HCT116 (cell line): ENCODE measurements at regions not wholly inside any gene's neighbourhood (a gene's known extent, or its start where the extent isn't known, plus 50 kb on each side); places are given as distances from the start of the nearest gene placed in this dataset.

Experiments used
- EZH2 ChIP-seq: fragments of 200-600 bp; sonication (generic); IDR thresholded peaks from 2 replicates; pipeline ENCODE4 v1.6.1; 2017; ENCODE audit warnings: antibody characterized with exemption, mixed run types
- POLR2A ChIP-seq: IDR thresholded peaks from 2 replicates; pipeline ENCODE4 v1.7.0; 2011; ENCODE audit warnings: borderline replicate concordance; ENCODE audit not compliant: insufficient read depth, insufficient read length; ENCODE audit errors: extremely low read depth
- POLR2AphosphoS5 ChIP-seq: IDR thresholded peaks from 2 replicates; pipeline ENCODE4 v1.6.1; 2011; ENCODE audit warnings: mild to moderate bottlenecking, low read depth, low read length, moderate library complexity
- REST ChIP-seq: IDR thresholded peaks from 2 replicates; pipeline ENCODE4 v1.6.1; 2012; ENCODE audit warnings: low read depth
- SIN3A ChIP-seq: IDR thresholded peaks from 2 replicates; pipeline ENCODE4 v1.6.1; 2012; ENCODE audit warnings: low read depth
- SP1 ChIP-seq: IDR thresholded peaks from 2 replicates; pipeline ENCODE4 v1.6.1; 2012; ENCODE audit warnings: low read depth
- YY1 ChIP-seq: IDR thresholded peaks from 2 replicates; pipeline ENCODE4 v1.6.1; 2011; ENCODE audit warnings: low read length, low read depth, moderate library complexity, mild to moderate bottlenecking; ENCODE audit not compliant: insufficient replicate concordance; ENCODE audit errors: extremely low read depth
- ZNF274 ChIP-seq: fragments of 200-500 bp; sonication (Bioruptor generic); IDR thresholded peaks from 2 replicates; pipeline ENCODE4 v1.6.1; 2014; ENCODE audit warnings: mild to moderate bottlenecking, low read depth, low read length, inconsistent platforms
- TF ChIP-seq, protein P1 (sequence below), 3 experiments: fragments of 200-600 bp in 1 of 3; sonication (generic) in 1 of 3; IDR thresholded peaks in 2 of 3; conservative IDR thresholded peaks in 1 of 3; 2 replicates each; pipeline ENCODE4 v1.5.1; 2012 to 2017; ENCODE audit warnings: low read depth in 2 of 3, low read length in 2 of 3, antibody characterized with exemption in 1 of 3, borderline replicate concordance in 1 of 3, control low read depth in 1 of 3, mild to moderate bottlenecking in 1 of 3, mixed read lengths in 1 of 3, mixed run types in 1 of 3, moderate library complexity in 1 of 3; ENCODE audit not compliant: insufficient read depth in 1 of 3

GRCh38 chr2:125259451-125259850, 1234.4 kb downstream of the CNTNAP5 start:
- TF ChIP-seq, protein P1, sequence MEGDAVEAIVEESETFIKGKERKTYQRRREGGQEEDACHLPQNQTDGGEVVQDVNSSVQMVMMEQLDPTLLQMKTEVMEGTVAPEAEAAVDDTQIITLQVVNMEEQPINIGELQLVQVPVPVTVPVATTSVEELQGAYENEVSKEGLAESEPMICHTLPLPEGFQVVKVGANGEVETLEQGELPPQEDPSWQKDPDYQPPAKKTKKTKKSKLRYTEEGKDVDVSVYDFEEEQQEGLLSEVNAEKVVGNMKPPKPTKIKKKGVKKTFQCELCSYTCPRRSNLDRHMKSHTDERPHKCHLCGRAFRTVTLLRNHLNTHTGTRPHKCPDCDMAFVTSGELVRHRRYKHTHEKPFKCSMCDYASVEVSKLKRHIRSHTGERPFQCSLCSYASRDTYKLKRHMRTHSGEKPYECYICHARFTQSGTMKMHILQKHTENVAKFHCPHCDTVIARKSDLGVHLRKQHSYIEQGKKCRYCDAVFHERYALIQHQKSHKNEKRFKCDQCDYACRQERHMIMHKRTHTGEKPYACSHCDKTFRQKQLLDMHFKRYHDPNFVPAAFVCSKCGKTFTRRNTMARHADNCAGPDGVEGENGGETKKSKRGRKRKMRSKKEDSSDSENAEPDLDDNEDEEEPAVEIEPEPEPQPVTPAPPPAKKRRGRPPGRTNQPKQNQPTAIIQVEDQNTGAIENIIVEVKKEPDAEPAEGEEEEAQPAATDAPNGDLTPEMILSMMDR (IDR thresholded peaks at IDR 0.05 in 2 of 3, conservative IDR thresholded peaks at IDR 0.05 in 1 of 3; ENCODE audit: borderline replicate concordance in 1 of 3, insufficient read depth in 1 of 3, low read depth in 2 of 3, low read length in 2 of 3) = no peak
- no peak for TF ChIP-seq POLR2A
- TF ChIP-seq YY1 = no peak
- TF ChIP-seq SIN3A = no peak
- TF ChIP-seq ZNF274 = no peak
- no peak for TF ChIP-seq REST
- no peak for TF ChIP-seq EZH2
- TF ChIP-seq SP1 = no peak
- no peak for TF ChIP-seq POLR2AphosphoS5
